GM19397 (cell line): ENCODE measurements at regions not wholly inside any gene's neighbourhood (a gene's known extent, or its start where the extent isn't known, plus 50 kb on each side); places are given as distances from the start of the nearest gene placed in this dataset.

ENCODE experiments used
- ATAC-seq: cut with Tn5 transposase; IDR thresholded peaks from one replicate; pipeline ENCODE4 v1.9.1; 2021; ENCODE audit warnings: mild to moderate bottlenecking, moderate library complexity; ENCODE audit not compliant: unreplicated experiment

- no peak for ATAC-seq
Observed at GRCh38 chr4:17339376-17339775, 172.5 kb downstream of the QDPR start.

- no peak for ATAC-seq
Observed at GRCh38 chr4:17336986-17337385, 174.9 kb downstream of the QDPR start.

GRCh38 chr4:17336524-17336961 is 175.3 kb downstream of the QDPR start:
- ATAC-seq: peak; percentile 79

- ATAC-seq: no peak
Observed at GRCh38 chr4:17336069-17336468, 175.8 kb downstream of the QDPR start.

- ATAC-seq: no peak
Observed at GRCh38 chr4:17335371-17335770, 176.5 kb downstream of the QDPR start.

GRCh38 chr4:17332478-17332877 is 179.4 kb downstream of the QDPR start:
- no peak for ATAC-seq

GRCh38 chr4:17329046-17329445 is 182.8 kb downstream of the QDPR start:
- no peak for ATAC-seq

GRCh38 chr4:17328141-17328815 is 183.6 kb downstream of the QDPR start:
- ATAC-seq: no peak

GRCh38 chr4:17327591-17327990 is 184.3 kb downstream of the QDPR start:
- no peak for ATAC-seq

GRCh38 chr4:17326756-17327155 is 185.1 kb downstream of the QDPR start:
- no peak for ATAC-seq

GRCh38 chr4:17325098-17325497 is 186.8 kb downstream of the QDPR start:
- ATAC-seq: no peak

GRCh38 chr4:17324386-17324830 is 187.5 kb downstream of the QDPR start:
- ATAC-seq: no peak

- ATAC-seq: no peak
Observed at GRCh38 chr4:17323554-17324385, 188.1 kb downstream of the QDPR start.

GRCh38 chr4:17322514-17322913 is 189.4 kb downstream of the QDPR start:
- ATAC-seq: no peak

GRCh38 chr4:17320046-17320445 is 191.8 kb downstream of the QDPR start:
- no peak for ATAC-seq

GRCh38 chr4:17317526-17317925 is 194.4 kb downstream of the QDPR start:
- ATAC-seq: no peak

GRCh38 chr4:17316566-17316965 is 195.3 kb downstream of the QDPR start:
- no peak for ATAC-seq

GRCh38 chr4:17315459-17315858 is 196.4 kb downstream of the QDPR start:
- ATAC-seq: no peak

GRCh38 chr4:17313194-17313593 is 198.7 kb downstream of the QDPR start:
- ATAC-seq: no peak

- no peak for ATAC-seq
Observed at GRCh38 chr4:17310269-17310652, 201.6 kb downstream of the QDPR start.

GRCh38 chr4:17309567-17310268 is 202.2 kb downstream of the QDPR start:
- no peak for ATAC-seq

- no peak for ATAC-seq
Observed at GRCh38 chr4:17301869-17302268, 210.0 kb downstream of the QDPR start.
